ENCODE measurements at regions not wholly inside any gene's neighbourhood (a gene's known extent, or its start where the extent isn't known, plus 50 kb on each side); places are given as distances from the start of the nearest gene placed in this dataset.

DNA sequence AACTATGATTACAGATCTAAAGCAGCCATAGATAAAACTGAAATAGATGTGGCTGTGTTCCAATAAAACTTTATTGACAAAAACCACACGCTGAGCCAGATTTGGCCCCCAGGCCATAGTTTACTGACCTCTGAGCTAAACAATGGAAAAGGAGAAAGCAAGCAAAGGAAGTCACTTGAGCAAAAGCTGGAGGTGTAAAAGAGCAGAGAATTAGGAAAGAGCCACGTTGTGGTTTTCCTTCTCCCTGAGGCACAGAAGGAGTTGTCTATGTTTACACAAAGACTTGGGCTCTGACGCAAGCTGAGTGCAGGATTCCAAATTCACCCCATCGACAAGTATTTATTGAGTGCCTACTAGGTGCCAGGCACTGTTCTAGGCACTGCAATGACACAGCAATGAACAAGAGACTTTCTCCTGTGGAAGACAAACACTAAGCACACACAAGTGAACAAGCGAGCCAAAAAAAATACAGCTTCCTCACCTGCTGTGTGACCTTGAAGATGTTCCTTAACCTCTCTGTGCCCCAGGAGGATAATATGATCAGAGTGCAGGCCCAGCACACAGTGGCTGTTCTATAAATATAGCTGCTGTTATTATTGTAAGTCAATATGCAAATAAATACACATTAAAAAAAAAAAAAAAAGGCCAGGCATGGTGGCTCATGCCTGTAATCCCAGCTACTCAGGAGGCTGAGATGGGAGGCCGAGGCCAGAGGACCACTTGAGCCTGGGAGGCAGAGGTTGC is 75.4 kb upstream of the PTPN1 start:
- TF ChIP-seq, protein P1, sequence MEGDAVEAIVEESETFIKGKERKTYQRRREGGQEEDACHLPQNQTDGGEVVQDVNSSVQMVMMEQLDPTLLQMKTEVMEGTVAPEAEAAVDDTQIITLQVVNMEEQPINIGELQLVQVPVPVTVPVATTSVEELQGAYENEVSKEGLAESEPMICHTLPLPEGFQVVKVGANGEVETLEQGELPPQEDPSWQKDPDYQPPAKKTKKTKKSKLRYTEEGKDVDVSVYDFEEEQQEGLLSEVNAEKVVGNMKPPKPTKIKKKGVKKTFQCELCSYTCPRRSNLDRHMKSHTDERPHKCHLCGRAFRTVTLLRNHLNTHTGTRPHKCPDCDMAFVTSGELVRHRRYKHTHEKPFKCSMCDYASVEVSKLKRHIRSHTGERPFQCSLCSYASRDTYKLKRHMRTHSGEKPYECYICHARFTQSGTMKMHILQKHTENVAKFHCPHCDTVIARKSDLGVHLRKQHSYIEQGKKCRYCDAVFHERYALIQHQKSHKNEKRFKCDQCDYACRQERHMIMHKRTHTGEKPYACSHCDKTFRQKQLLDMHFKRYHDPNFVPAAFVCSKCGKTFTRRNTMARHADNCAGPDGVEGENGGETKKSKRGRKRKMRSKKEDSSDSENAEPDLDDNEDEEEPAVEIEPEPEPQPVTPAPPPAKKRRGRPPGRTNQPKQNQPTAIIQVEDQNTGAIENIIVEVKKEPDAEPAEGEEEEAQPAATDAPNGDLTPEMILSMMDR (IDR thresholded peaks at IDR 0.05; ENCODE audit: insufficient read depth, low read length, poor library complexity, severe bottlenecking), result no peak
- Histone ChIP-seq H3K27me3 (replicated peaks; ENCODE audit: control insufficient read depth, insufficient read depth, low read length) (no peaks in the 10 kb centered on the region; the same call in 1 of the 2 replicates), H3K4me3 (replicated peaks; ENCODE audit: low read depth, low read length) (no peak overlapping the region), H3K36me3 (ENCODE audit: control insufficient read depth, insufficient read depth, low read length) (no peaks in the 10 kb centered on the region)
- no peak for DNase-seq (ENCODE audit: extremely low read depth, insufficient read length)

- TF ChIP-seq, protein P1 (IDR thresholded peaks at IDR 0.05; ENCODE audit: insufficient read depth, low read length, poor library complexity, severe bottlenecking), result no peak
- no peaks in the 10 kb centered on the region; the same call in 1 of the 2 replicates for H3K27me3 ChIP-seq (replicated peaks; ENCODE audit: control insufficient read depth, insufficient read depth, low read length)
- DNase-seq (ENCODE audit: extremely low read depth, insufficient read length), result no peak
- no peaks in the 10 kb centered on the region for H3K36me3 ChIP-seq (ENCODE audit: control insufficient read depth, insufficient read depth, low read length)
- no peak overlapping the region for H3K4me3 ChIP-seq (replicated peaks; ENCODE audit: low read depth, low read length)
These were observed 74.7 kb upstream of the PTPN1 start for GRCh38 chr20:50435397-50436051.

GRCh38 chr20:50436052-50436656 is 74.0 kb upstream of the PTPN1 start:
- no peak overlapping the region for H3K4me3 ChIP-seq (replicated peaks; ENCODE audit: low read depth, low read length)
- TF ChIP-seq, protein P1 (IDR thresholded peaks at IDR 0.05; ENCODE audit: insufficient read depth, low read length, poor library complexity, severe bottlenecking), result no peak

DNA sequence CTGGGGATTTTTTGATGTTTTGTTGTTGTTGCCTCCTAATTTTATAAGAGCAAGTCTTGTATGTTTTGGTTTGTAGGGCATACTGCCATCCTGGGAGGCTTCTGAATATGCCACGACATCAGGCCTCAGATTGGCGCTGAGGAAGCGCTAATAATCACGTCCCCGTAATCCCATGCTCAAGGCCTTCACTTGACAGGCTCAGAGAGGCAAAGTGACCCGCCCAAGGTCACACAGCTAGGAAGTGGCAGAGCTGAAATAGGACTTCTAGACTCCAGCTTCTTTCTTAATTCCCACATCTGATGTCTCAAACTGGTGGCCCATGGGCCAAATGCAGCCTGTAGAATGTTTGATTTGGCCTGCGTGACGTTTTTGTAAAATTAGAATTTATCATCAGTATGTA is 73.5 kb upstream of the PTPN1 start:
- TF ChIP-seq, protein P1 (IDR thresholded peaks at IDR 0.05; ENCODE audit: insufficient read depth, low read length, poor library complexity, severe bottlenecking), result no peak
- Histone ChIP-seq H3K4me3 (replicated peaks; ENCODE audit: low read depth, low read length) (no peak overlapping the region), H3K27me3 (replicated peaks; ENCODE audit: control insufficient read depth, insufficient read depth, low read length) (no peaks in the 10 kb centered on the region; the same call in 1 of the 2 replicates), H3K36me3 (ENCODE audit: control insufficient read depth, insufficient read depth, low read length) (no peaks in the 10 kb centered on the region)
- no peak for DNase-seq (ENCODE audit: extremely low read depth, insufficient read length)

More at GRCh38 chr20:50436052-50436656, 74.0 kb upstream of the PTPN1 start:
- Histone ChIP-seq H3K27me3 (replicated peaks; ENCODE audit: control insufficient read depth, insufficient read depth, low read length) (no peaks in the 10 kb centered on the region; the same call in 1 of the 2 replicates), H3K36me3 (ENCODE audit: control insufficient read depth, insufficient read depth, low read length) (no peaks in the 10 kb centered on the region)
- no peak for DNase-seq (ENCODE audit: extremely low read depth, insufficient read length)

- Histone ChIP-seq H3K36me3 (ENCODE audit: control insufficient read depth, insufficient read depth, low read length) (no peaks in the 10 kb centered on the region), H3K27me3 (replicated peaks; ENCODE audit: control insufficient read depth, insufficient read depth, low read length) (no peaks in the 10 kb centered on the region; the same call in 1 of the 2 replicates), H3K4me3 (replicated peaks; ENCODE audit: low read depth, low read length) (no peak overlapping the region)
- TF ChIP-seq, protein P1 (IDR thresholded peaks at IDR 0.05; ENCODE audit: insufficient read depth, low read length, poor library complexity, severe bottlenecking), result no peak
- no peak for DNase-seq (ENCODE audit: extremely low read depth, insufficient read length)
These were observed 71.2 kb upstream of the PTPN1 start for GRCh38 chr20:50438986-50439407.
